COLO668 (cell line): ENCODE measurements at regions not wholly inside any gene's neighbourhood (a gene's known extent, or its start where the extent isn't known, plus 50 kb on each side); places are given as distances from the start of the nearest gene placed in this dataset.

Source experiments
- DNase-seq: peaks from one replicate; lab custom pipeline; 2025; ENCODE audit not compliant: unreplicated experiment; lab: John Stamatoyannopoulos, UW

DNA sequence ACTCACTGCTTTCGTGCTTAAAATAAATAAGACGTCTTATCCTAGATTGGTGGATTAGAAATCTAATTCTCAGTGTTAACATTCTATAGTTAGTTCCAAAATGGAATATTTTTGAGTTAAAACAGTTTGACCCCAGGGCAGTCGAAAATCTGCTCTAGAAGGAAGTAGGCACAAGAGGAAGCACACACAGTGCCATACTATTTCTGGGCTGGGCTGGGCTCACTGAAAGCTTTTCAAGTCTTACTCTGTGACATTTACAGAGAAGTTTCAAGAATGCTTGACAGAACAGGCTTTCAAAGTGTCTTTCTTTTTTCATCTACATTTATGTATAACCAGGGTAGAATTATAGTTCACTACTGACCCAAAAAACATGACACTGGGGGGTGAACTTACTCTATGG lies 209.8 kb downstream of the SOD2 start:
- no peak for DNase-seq

DNA sequence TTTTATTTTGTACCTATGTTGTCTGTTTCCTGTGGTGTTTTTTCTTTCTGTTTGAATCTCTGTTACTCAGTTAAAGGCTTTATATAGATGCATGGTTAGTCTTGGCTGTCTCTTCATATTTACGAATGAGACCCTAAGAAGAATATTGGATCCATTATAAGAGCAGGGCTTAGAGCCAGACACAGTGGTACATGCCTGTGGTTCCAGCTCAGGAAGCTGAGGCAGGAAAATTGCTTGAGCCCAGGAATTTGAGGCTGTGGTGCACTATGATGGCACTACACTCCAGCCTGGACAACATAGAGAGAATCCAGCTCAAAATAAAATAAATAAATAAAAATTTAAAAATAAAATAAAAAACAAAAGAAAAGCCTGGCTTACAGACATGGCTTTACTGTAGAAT lies 211.1 kb downstream of the SOD2 start:
- DNase-seq, result no peak

DNA sequence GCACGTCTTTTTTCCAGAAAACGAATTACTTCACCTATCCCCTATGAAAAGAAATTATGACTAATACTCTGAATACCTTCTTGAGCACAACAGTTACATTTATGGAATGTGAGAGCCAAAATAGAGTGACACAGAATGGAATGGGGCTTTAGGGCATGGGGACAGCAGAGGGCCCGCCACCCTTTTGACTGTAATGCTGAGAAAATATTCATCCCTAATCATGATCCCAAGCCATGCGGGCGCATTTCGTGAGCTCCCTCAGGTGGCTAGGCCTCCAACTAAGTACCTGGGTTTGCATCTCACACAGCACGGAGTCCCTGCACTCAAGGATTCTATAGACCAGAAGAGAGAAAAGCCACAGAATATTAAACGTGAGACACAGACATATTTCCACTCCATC lies 212.6 kb downstream of the SOD2 start:
- DNase-seq, result no peak

DNA sequence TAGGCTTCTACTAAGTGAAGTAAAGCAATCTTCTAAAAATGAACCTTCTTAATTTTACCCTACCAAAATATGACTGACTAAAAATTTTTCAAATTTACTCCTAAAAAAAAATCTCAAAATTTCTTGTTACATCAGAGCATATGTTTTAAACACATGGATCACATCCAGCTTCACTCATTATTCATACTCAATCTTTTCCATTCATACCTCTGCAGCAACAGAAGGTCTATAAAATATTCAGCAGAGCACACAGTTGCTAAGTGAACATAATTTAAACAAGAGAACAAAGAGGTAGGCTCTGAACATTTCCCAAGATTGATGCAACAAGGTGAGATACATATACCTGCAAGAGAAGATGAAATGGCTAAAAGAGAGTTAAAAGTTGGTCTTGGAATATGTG lies 213.9 kb downstream of the SOD2 start:
- no peak for DNase-seq

DNA sequence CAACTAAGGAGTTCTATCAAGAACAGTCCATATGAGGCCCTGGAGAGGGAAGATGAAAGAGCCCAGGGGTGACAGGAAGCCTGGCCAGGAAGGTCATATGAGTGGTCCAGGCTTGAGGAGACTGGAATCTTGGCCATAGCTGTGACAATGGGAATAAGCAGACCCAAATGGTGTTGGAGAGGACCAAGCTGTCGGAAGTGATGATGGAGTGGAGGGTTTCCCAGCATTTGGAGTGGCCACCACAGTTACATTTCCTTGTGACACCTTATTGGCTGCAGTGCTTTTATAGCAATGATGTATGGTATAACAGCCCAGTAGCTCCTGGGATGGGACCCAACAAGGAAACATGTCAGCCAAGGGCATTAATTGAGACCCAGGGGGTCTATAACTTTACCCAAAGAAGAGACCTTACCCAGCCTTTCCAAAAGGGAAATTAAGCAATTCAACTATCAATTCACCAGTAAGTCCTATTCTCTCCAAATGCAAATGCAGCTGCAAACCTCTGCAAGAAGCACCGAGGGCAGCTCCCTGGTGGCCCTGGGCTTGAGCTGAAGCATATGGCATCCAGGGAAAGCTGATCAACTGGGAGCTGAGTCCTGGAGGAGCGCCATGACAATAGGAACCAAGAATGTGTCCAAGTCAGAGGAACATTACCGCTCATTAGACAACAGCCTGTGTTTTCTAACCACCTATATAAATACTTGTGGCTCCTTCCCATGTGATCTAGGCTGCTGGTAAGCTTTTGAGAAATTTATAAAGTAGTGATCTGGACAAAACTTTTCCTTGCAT lies 219.4 kb downstream of the SOD2 start:
- DNase-seq, result no peak

DNA sequence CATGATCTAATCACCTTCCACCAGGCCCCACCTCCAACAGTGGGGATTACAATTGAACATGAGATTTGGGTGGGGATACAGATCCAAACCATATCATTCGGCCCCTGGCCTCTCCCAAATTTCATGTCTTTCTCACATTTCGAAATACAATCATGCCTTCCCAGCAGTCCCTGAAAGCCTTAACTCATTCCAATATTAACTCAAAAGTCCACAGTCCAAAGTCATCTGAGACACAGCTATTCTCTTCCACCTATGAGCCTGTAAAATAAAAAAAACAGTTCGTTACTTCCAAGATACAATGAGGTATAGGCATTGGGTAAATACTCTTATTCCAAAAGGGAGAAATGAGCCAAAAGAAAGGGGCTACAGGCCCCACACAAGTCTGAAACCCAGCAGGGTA lies 222.6 kb downstream of the SOD2 start:
- no peak for DNase-seq

DNA sequence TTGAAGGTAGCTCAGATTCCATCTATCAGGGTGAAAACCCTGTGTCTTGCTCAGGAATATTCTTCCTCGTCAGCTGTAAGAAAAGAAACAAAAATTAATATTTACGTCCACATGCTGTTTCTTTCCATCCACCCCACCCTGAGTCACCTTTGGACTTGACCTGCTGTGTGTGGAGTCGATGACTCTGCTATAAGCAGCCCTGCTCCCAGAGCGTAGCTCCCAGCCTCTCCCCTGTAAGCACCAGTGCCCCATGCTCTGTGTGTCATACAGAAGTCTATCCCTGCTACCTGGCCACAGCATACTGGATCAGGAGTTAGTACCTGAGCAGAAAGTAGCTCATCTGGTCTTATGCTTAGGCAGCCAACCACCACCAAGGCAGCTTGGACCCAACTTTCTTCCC lies 223.6 kb downstream of the SOD2 start:
- no peak for DNase-seq

DNA sequence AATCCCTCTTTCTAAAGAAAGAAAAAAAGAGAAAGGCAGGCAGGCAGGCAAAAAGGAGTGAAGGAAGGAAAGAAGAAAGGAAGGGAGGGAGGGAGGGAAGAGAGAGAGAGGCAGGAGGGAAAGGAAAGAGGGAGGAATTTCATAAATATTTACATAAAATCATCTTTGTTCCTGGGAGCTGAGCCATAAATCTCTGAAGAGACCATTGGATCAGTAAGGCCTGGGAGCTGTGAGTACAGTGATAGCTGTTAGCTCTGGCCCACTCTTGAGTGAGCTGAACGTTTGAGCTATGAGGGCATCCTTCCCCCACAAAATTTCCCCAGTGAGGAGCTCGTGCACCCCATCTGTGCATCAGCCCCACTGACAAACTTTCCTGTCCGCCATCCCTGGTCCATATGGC lies 224.0 kb downstream of the SOD2 start:
- no peak for DNase-seq

DNA sequence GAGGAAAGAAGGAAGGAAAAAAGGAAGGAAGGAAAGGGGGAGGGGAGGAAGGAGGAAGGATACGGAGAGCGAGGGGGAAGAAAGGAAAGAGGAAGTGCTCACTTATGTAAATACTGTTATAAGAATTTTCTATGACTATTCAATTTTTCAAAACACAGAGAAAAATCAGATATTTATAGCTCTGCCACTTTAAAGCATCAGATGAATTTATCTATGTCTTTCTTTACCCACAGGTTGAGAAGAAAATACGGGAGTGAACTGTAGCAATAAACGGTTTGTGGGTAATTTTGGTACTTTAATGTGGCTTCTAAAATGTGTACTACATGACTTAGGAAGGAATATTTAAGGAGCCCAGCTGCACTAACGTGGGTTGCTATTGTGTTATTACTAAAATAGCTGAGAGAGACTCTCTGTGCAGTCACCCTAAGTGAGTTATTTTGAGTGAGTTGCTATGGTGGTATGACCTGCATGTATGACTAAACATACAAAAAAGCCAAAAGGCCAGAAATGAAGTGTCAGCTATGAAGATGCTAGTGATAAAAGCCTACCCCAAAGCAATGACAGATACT lies 225.5 kb downstream of the SOD2 start:
- DNase-seq, result no peak

DNA sequence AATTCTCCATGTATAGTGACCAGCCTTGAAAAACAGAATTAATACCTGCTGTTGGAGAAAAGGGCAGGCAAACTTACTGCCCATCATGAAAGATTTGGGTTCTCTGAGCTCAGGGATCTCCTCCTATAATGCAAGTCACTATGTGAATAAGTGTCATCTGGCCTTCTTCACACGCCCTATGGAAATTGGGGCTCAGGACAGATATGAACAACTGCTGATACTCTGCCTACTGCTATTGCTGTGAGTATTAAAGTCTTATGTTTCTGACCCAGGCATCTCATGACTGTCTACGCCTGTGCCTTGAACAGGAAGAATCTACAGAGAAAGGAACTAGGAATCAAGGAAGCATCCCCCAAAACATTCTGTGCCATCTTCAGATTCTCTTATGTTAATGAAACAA lies 226.1 kb downstream of the SOD2 start:
- no peak for DNase-seq

DNA sequence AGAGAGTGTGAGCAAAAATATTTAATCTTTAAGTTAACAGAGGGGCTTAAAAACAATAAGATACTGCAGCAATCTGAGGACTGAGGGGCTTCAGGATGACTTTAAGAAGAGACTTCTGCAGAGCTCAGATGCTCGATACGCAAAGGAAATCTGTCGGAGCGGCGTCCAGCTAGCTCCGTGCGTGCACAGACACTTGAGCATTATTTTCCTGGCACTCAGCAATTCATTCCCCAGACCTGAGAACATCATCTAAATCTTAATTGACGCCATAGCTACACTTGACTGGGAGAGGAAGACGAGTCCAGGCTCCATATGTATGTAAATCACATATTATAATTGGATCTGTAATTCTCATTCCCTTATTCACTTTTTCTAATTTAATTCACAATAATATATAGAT lies 228.2 kb downstream of the SOD2 start:
- no peak for DNase-seq

DNA sequence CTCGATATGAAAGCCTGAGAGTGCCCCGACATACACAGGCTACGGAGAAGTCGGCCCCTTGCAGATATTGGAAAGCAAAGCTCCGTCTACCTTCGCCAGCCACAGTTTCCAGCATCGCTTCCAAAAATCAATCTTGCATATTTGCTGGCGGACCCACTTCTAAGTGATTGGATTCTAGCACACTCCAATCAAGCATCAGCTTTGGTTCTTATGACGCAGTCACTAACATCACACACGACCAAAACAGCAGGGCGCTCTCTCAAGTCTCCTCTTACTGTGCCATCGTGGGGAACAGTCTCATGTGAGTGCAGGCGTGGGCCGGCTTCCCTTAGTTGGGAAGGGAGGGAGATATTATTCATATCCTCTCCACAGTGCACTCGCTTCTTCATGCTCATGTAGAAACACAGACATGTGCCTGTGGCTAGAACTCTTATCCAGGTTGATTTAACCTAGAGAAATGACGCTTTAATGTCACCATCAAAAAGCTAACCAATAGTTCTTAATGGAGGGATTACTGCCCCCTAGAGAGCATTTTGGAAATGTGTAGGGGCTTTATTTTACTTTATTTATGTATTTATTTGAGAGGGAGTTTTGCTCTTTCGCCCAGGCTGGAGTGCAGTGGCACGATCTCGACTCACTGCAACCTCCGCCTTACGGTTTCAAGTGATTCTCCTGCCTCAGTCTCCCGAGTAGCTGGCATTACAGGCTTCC lies 229.8 kb downstream of the SOD2 start:
- no peak for DNase-seq

DNA sequence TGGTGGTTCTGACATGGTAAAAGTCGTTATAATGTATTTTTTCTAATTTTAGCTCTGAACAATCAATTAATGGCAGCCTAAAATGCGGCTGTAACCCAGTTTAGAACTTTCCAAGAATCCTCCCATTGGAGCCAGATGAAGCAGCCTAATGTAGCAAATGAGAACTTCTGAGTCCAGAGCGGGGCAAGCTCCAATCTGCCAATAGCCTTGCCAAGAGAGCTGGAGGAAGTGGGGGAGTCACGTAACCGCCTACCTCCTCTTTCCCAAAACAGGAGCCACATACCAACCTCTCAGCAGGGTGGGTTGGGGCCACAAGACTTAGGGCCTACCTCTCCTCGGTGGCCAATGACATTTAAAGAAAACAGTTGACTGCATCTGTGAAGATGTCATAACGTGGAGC lies 230.6 kb downstream of the SOD2 start:
- DNase-seq, result no peak

DNA sequence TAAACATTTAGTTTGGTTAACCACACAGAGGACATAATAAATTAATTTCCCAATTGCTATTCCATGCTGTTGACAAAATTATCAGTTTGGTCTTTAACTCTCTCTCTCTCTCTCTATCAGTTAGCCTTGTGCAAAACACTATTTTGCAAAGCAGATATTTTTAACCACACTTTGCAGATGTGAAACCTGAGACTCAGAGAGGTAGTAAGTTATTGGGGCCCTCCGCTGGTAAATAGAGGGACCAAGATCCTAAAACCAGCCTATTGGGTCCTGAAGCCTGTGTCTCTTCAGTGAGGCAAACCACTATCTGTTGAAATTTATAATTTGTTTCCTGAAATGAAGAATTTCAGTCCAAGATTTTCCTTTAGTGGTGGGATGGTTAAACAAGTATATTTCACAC lies 231.0 kb downstream of the SOD2 start:
- DNase-seq, result no peak

DNA sequence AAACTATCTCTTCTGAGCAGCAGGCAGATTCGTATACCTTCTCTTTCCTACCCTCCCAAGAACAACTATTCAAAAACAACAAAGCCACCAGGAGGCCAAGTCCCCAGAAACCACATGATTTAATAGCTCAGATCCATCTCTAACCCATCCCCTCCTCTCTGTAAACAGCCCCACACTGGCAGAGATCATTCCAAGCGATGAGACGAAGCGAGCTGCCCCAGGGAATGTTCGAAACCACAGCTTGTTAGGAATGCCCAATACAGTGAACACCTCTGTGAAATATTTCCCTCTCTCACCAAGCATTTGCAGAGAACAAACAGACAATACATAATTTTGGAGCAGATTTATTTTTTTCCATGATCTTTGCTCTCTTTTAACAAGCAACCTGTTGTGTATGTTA lies 231.8 kb downstream of the SOD2 start:
- DNase-seq, result no peak

DNA sequence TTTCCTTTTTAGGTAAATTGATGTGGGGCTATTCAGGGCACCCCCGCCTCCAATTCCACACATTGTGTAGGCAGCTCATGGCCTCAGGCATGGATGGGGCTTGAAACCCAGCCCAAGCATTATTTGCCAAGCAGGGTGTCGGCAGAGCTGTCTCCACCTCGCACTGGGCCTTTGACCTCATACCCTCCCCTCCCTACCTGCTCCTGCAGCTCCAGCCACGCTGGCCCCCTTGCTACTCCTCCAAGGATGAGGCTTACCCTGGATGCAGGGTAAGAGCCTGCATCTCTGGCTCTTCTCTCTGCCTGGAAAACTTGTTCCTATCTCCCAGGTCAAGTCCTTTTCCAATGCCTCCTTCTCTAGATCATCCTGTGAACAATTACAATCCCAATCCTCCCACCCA lies 232.6 kb downstream of the SOD2 start:
- DNase-seq, result no peak

DNA sequence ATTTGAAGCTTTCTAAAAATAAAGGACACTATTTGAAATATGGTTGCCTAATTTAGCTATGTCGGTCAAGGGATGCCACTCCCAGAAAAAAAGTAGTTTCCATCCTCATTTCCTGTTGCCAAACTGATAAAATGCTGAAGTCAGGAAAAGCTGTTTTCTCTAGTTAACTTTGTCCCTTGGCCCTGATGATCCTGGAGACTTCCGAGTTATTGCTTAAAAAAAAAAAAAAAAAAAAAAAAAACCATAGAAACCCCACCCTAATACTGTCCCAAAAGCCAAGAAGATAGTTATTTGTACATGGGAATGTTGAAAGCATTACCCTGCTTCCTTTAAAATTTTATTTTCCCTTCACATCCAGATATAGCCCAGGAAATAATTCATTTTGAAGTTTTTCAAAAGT lies 236.7 kb downstream of the SOD2 start:
- DNase-seq, result no peak

DNA sequence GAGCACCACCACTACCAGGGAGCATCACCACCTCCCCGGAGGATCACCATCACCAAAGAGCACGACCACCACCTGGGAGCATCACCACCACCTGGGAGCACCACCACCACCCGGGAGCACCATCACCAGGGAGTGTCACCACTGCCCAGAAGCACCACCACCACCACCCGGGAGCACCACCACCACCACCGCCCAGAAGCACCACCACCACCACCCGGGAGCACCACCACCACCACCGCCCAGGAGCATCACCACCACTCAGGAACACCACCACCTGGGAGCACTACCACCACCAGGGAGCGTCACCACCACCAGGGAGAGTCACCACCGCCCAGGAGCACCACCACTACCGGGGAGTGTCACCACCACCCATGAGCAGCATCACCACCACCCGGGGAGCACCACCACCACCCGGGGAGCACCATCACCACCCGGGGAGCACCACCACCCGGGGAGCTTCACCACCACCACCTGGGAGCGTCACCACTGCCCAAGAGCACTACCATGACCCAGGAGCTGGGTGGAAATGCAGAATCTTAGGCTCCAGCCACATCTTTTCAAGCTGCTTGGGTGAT lies 237.3 kb downstream of the SOD2 start:
- no peak for DNase-seq

DNA sequence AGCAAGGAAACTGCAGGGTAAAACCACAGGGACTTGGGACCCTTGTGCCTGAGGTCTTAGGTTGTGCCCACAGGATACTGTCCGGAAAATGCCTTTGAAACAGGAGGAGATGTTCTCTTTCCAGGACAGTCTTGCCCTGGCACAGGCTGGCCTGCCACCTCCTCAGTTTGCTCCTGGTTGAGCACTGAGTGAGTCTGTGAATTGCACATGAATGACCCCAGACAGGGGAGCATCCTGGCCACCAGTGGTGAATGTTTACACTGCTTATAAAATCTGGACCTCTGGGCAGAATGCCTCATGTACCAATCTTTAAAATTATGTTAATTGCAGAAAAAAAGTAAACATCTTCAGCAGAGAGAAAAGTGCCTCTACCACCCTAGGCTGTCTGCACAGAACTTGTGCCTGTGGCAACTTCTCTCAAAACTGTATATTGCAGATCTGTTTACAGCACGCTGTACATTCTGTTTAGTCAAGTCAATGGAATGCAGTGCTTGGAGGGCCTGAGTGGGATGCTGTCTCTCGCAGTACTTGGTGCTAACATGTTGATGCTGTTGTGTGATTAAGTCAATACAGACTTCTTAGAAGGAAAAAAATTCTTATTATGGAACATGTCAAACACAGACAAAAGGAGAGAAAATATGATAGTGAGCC lies 242.1 kb downstream of the SOD2 start:
- DNase-seq, result no peak

DNA sequence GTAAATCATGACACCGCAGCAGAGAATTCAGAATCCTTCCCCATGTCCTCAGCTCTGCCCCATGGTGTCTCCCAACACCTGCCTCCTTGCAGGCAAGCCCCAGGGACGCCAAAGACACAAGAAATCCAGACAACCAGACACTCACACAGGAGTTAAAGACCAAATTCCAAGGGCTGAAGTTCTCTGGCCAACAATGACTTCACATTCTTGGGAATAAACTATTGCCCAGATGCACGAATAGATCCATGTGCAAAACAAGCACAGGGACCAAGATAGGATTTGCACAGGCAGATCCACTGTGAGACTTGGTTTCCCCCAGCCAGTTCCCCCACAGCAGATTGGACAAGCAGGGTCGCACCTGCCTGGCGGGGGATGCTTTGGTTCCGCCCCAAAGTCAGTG lies 246.7 kb downstream of the SOD2 start:
- DNase-seq, result no peak

DNA sequence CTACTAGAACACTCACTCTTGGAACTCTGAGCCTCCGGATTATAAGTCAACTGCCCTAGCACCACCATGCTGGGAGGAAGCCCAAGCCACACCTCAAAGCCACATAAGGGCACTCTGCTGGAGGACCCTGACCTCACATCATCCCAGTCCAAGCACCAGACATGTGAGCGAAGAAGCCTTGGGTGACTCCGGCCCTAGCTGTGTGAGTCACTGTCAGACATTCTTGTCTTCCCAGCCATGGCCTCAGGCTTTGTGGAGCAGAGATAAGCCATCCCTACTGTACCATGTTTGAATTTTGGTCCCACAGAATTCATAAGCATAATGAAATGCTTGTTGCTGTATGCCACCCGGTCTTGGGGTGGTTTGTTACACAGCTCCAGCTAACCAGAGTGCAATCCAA lies 247.7 kb downstream of the SOD2 start:
- no peak for DNase-seq
